ENCODE measurements at regions not wholly inside any gene's neighbourhood (a gene's known extent, or its start where the extent isn't known, plus 50 kb on each side); places are given as distances from the start of the nearest gene placed in this dataset.

DNA sequence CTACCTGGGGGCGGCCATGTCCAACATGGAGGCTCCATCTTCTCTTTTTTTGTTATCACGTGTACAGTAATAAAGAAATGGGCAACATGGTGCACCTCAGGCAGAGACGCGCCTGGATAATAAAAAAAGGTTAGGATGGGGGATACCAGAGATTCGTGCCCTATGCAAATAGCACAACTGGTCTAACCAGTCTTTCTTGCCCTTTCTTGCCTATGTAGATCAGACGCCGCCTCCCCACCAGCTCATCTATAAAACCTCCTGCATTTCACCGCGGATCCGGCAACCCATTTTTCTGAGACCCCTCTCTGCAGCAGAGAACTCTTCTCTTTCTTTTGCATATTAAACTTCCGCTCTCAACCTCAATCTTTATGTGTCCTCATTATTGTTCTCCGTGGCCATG is 68.7 kb downstream of the MYL12B start:
- no peak for TF ChIP-seq EZH2phosphoT487 (IDR thresholded peaks at IDR 0.05; ENCODE audit: borderline replicate concordance, low read depth, low read length)
- no peak overlapping the region for H3K4me2 ChIP-seq (ENCODE audit: low read length)
- intact Hi-C loops (cut with micrococcal nuclease; ENCODE audit: unreplicated experiment) = no loop called here
- no peaks in the 10 kb centered on the region for H3K36me3 ChIP-seq (ENCODE audit: insufficient read depth, low read length)
- ChIA-PET POLR2A (interaction anchor here (0.6 kb wide), 1 partner anchor 46 kb away, joined by 4 read pairs; no protein-coding TSS in a partner anchor), CTCF (ENCODE audit: unreplicated experiment) (no interaction called here)
- no TSS peak for BruUV-seq (replicated peaks)
- H2AFZ ChIP-seq (ENCODE audit: low read length) = no peak overlapping the region
- no peaks in the 10 kb centered on the region for H3K9me2 ChIP-seq (ENCODE audit: insufficient read depth, low read length)
- H4K20me1 ChIP-seq (ENCODE audit: insufficient read depth, low read length) = no peaks in the 10 kb centered on the region
- no peaks in the 10 kb centered on the region for H3K79me2 ChIP-seq (ENCODE audit: insufficient read depth, low read depth, low read length)
- H3K4me1 ChIP-seq (ENCODE audit: insufficient read depth, low read length, poor library complexity, severe bottlenecking) = no peaks in the 10 kb centered on the region
- H3K4me3 ChIP-seq (ENCODE audit: low read depth, low read length, poor library complexity, severe bottlenecking) = no peak overlapping the region
- H3K27ac ChIP-seq (ENCODE audit: low read depth, low read length, poor library complexity, severe bottlenecking) = no peak overlapping the region
- peaks cover 4% of the 10 kb centered on the region for H3K9me3 ChIP-seq (ENCODE audit: low read length)
- DNase-seq (ENCODE audit: low spot score) = no peak

DNA sequence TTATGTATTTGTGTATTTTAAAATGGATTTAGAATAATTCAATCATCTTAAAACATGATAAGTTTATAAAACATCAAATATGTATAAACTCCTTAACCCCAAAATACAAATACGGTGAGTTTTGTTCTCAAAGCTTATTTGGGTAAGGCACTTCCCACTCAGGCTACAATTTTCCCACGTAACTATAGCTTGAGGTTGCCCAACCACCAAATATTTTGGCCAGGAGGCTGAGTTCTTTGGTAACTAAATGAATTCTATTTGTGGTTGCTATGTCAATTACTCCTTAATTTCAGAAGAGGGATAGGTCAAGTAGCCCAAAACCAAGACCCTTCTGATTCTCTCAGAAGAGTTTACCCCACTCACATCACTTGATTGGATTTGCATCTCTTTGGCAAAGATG is 70.4 kb downstream of the MYL12B start:
- POLR2A ChIA-PET = no interaction called here
- H4K20me1 ChIP-seq (ENCODE audit: insufficient read depth, low read length) = no peaks in the 10 kb centered on the region
- H3K9me2 ChIP-seq (ENCODE audit: insufficient read depth, low read length) = no peaks in the 10 kb centered on the region
- intact Hi-C loops (cut with micrococcal nuclease; ENCODE audit: unreplicated experiment) = no loop called here
- TF ChIP-seq EZH2phosphoT487 (IDR thresholded peaks at IDR 0.05; ENCODE audit: borderline replicate concordance, low read depth, low read length) = no peak
- TF ChIP-seq, protein P1, sequence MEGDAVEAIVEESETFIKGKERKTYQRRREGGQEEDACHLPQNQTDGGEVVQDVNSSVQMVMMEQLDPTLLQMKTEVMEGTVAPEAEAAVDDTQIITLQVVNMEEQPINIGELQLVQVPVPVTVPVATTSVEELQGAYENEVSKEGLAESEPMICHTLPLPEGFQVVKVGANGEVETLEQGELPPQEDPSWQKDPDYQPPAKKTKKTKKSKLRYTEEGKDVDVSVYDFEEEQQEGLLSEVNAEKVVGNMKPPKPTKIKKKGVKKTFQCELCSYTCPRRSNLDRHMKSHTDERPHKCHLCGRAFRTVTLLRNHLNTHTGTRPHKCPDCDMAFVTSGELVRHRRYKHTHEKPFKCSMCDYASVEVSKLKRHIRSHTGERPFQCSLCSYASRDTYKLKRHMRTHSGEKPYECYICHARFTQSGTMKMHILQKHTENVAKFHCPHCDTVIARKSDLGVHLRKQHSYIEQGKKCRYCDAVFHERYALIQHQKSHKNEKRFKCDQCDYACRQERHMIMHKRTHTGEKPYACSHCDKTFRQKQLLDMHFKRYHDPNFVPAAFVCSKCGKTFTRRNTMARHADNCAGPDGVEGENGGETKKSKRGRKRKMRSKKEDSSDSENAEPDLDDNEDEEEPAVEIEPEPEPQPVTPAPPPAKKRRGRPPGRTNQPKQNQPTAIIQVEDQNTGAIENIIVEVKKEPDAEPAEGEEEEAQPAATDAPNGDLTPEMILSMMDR (conservative IDR thresholded peaks at IDR 0.05; ENCODE audit: low read length) = no peak
- no peak overlapping the region for H3K27ac ChIP-seq (ENCODE audit: low read depth, low read length, poor library complexity, severe bottlenecking)
- H3K79me2 ChIP-seq (ENCODE audit: insufficient read depth, low read depth, low read length) = no peaks in the 10 kb centered on the region
- H2AFZ ChIP-seq (ENCODE audit: low read length) = no peak overlapping the region
- no peak for DNase-seq (ENCODE audit: low spot score)
- H3K4me1 ChIP-seq (ENCODE audit: insufficient read depth, low read length, poor library complexity, severe bottlenecking) = no peaks in the 10 kb centered on the region
- peaks cover 4% of the 10 kb centered on the region for H3K9me3 ChIP-seq (ENCODE audit: low read length)
- no peak overlapping the region for H3K4me3 ChIP-seq (ENCODE audit: low read depth, low read length, poor library complexity, severe bottlenecking)
- no peaks in the 10 kb centered on the region for H3K36me3 ChIP-seq (ENCODE audit: insufficient read depth, low read length)
- no TSS peak for BruUV-seq (replicated peaks)
- CTCF ChIA-PET (ENCODE audit: unreplicated experiment) = no interaction called here
- no peak overlapping the region for H3K4me2 ChIP-seq (ENCODE audit: low read length)

DNA sequence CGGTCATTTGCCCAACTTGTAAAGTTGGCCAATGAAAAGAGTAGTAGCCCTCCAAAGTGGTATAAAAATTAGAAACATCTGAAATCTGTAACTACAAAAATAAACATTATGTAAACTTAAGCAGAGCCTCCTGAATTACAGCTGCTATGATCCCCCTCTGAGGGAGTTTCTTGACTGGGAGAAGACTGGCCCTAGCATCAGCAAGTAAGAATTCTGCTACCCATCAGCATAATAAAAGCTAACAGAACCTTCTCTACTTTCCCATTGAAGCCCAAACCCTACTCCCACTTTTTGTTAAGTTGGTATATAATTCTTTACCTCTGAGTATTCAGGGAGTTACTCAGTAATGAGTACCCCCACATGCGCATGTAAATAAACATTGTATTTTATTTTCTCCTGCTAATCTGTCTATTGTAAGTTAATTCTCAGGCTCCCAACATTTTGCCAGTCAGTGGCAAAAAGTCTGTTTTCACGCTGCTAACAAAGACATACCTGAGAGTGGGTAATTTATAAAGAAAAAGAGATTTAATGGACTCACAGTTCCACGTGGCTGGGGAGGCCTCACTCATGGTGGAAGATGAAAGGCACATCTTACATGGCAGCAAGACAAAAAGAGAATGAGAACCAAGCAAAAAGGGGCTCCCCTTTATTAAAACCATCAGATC is 71.3 kb downstream of the MYL12B start:
- no peaks in the 10 kb centered on the region for H4K20me1 ChIP-seq (ENCODE audit: insufficient read depth, low read length)
- no peaks in the 10 kb centered on the region for H3K4me1 ChIP-seq (ENCODE audit: insufficient read depth, low read length, poor library complexity, severe bottlenecking)
- no peak for DNase-seq (ENCODE audit: low spot score)
- no TSS peak for BruUV-seq (replicated peaks)
- H3K36me3 ChIP-seq (ENCODE audit: insufficient read depth, low read length) = no peaks in the 10 kb centered on the region
- no peaks in the 10 kb centered on the region for H3K79me2 ChIP-seq (ENCODE audit: insufficient read depth, low read depth, low read length)
- no peak overlapping the region for H3K4me2 ChIP-seq (ENCODE audit: low read length)
- H3K9me3 ChIP-seq (ENCODE audit: low read length) = peaks cover 4% of the 10 kb centered on the region
- intact Hi-C loops (cut with micrococcal nuclease; ENCODE audit: unreplicated experiment) = no loop called here
- ChIA-PET CTCF (ENCODE audit: unreplicated experiment) (no interaction called here), POLR2A (interaction anchor here (0.6 to 0.9 kb wide), 4 partner anchors 14 to 245 kb away, joined by 3 read pairs; no protein-coding TSS in a partner anchor)
- H3K9me2 ChIP-seq (ENCODE audit: insufficient read depth, low read length) = no peaks in the 10 kb centered on the region
- TF ChIP-seq, protein P1 (conservative IDR thresholded peaks at IDR 0.05; ENCODE audit: low read length) = no peak
- no peak for TF ChIP-seq EZH2phosphoT487 (IDR thresholded peaks at IDR 0.05; ENCODE audit: borderline replicate concordance, low read depth, low read length)
- H2AFZ ChIP-seq (ENCODE audit: low read length) = no peak overlapping the region
- no peak overlapping the region for H3K27ac ChIP-seq (ENCODE audit: low read depth, low read length, poor library complexity, severe bottlenecking)
- H3K4me3 ChIP-seq (ENCODE audit: low read depth, low read length, poor library complexity, severe bottlenecking) = no peak overlapping the region
